ENCODE measurements at regions not wholly inside any gene's neighbourhood (a gene's known extent, or its start where the extent isn't known, plus 50 kb on each side); places are given as distances from the start of the nearest gene placed in this dataset.

- no peak for TF ChIP-seq CTCF (IDR thresholded peaks at IDR 0.05)
- no peak for TF ChIP-seq POLR2A (IDR thresholded peaks at IDR 0.05)
- no peak for TF ChIP-seq EP300 (IDR thresholded peaks at IDR 0.05)
- no peak for TF ChIP-seq POLR2AphosphoS5 (IDR thresholded peaks at IDR 0.05)
Measured at GRCh38 chr16:72362973-72363372, 191.0 kb upstream of the PMFBP1 start.

Measured in upper lobe of left lung (tissue), 4 donors.